NCI-H1048 (cell line): ENCODE measurements at regions not wholly inside any gene's neighbourhood (a gene's known extent, or its start where the extent isn't known, plus 50 kb on each side); places are given as distances from the start of the nearest gene placed in this dataset.

ENCODE experiments used
- DNase-seq: peaks from one replicate; lab custom pipeline; 2025; lab: John Stamatoyannopoulos, UW

DNA sequence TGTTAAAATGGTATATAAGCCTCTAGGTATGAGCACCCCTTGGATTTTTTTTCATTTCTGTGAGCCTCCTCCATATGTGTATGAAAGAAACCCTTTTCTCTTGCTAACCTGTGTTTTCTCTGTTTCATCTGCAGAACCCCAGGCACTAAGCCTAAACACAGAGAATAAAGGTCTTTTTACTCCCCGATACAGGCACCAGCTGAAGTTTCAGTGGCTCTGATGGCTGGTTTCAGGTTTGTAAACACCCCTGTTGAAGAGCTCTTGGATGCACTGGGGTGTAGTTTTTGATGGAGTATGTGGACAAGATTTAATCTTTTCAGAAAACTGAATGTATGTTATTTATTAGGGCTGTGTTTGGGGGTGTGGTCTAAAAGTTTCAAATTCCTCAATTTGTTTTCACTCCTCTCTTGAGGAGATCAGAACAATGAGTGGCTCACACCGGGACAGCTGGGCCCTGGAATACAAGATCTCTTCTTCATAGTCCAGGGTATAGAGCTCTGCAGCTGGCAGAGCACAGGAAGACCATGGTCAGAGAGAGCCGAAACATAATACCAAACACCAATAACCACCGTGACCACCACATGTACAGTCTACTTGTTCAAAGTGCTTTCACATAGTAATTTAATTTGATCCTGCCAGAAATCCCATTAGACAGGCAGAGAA is 50.2 kb upstream of the VTCN1 start:
- no peak for DNase-seq
